Mesothelial cell of epicardium (in vitro differentiated cells): ENCODE measurements at regions not wholly inside any gene's neighbourhood (a gene's known extent, or its start where the extent isn't known, plus 50 kb on each side); places are given as distances from the start of the nearest gene placed in this dataset.
"Not testable (repeated sequence)": the region's sequence is repeated elsewhere in the genome, so short reads cannot be mapped to it uniquely, and the experiment has no call there.

Experiments used
- DNase-seq, 2 experiments: peaks; one replicate each; pipeline ENCODE4 v3.0.0; 2021; ENCODE audit warnings: low spot score in 2 of 2; ENCODE audit not compliant: unreplicated experiment in 2 of 2
- H3K27ac Mint-ChIP-seq: 2 replicates; pipeline ENCODE4 v1.8.0; 2021; ENCODE audit warnings: mixed read lengths
- H3K27me3 Mint-ChIP-seq: 2 replicates; pipeline ENCODE4 v1.8.0; 2021; ENCODE audit warnings: low read depth, mixed read lengths
- H3K36me3 Mint-ChIP-seq: 2 replicates; pipeline ENCODE4 v1.8.0; 2021; ENCODE audit warnings: mixed read lengths
- H3K4me1 Mint-ChIP-seq: 2 replicates; pipeline ENCODE4 v1.8.0; 2021; ENCODE audit warnings: mixed read lengths
- H3K4me3 Mint-ChIP-seq: 2 replicates; pipeline ENCODE4 v1.8.0; 2021; ENCODE audit warnings: mild to moderate bottlenecking, moderate library complexity, mixed read lengths
- H3K9me3 Mint-ChIP-seq: 2 replicates; pipeline ENCODE4 v1.8.0; 2021; ENCODE audit warnings: mixed read lengths
- TF ChIP-seq, protein P1 (sequence below): fragments of 200-600 bp; sonication (generic); IDR thresholded peaks from one replicate; pipeline ENCODE4 v1.5.0; 2021; ENCODE audit warnings: antibody characterized with exemption; ENCODE audit not compliant: unreplicated experiment

GRCh38 chr2:22454826-22455485 is 930.0 kb upstream of the KLHL29 start:
- TF ChIP-seq, protein P1, sequence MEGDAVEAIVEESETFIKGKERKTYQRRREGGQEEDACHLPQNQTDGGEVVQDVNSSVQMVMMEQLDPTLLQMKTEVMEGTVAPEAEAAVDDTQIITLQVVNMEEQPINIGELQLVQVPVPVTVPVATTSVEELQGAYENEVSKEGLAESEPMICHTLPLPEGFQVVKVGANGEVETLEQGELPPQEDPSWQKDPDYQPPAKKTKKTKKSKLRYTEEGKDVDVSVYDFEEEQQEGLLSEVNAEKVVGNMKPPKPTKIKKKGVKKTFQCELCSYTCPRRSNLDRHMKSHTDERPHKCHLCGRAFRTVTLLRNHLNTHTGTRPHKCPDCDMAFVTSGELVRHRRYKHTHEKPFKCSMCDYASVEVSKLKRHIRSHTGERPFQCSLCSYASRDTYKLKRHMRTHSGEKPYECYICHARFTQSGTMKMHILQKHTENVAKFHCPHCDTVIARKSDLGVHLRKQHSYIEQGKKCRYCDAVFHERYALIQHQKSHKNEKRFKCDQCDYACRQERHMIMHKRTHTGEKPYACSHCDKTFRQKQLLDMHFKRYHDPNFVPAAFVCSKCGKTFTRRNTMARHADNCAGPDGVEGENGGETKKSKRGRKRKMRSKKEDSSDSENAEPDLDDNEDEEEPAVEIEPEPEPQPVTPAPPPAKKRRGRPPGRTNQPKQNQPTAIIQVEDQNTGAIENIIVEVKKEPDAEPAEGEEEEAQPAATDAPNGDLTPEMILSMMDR: no peak
- Mint-ChIP-seq H3K9me3 (no peaks in the 10 kb centered on the region), H3K4me3 (no peak overlapping the region), H3K36me3 (no peaks in the 10 kb centered on the region), H3K27me3 (no peaks in the 10 kb centered on the region), H3K27ac (peak overlapping the region; percentile 19), H3K4me1 (peaks cover 30% of the 10 kb centered on the region)
- DNase-seq: no peak

DNA sequence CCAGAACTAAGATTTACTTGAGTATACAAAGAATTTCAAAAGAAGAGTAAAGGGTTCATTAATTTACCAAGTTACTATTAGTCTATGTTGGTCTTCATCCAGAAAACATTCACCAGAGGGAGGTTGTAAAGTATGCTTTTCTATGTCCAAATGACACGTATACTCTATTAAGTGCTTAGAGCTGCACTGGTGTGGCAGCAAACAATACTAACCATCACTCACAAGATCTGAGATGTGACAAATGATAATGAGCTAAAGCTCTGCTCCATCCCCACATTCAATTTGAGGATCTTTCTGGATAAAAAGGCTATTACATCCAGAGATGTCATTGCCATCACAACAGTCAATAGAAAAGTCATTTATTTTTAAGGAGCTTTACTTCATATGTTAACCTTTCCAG is 926.5 kb upstream of the KLHL29 start:
- Mint-ChIP-seq H3K9me3 (no peaks in the 10 kb centered on the region), H3K27ac (no peak overlapping the region), H3K36me3 (no peaks in the 10 kb centered on the region), H3K27me3 (no peaks in the 10 kb centered on the region), H3K4me1 (peaks cover 21% of the 10 kb centered on the region), H3K4me3 (no peak overlapping the region)
- DNase-seq: no peak
- TF ChIP-seq, protein P1: no peak

GRCh38 chr2:22475103-22475502 is 909.9 kb upstream of the KLHL29 start:
- not testable (repeated sequence) for H3K27ac Mint-ChIP-seq, H3K9me3 Mint-ChIP-seq, H3K27me3 Mint-ChIP-seq, H3K4me1 Mint-ChIP-seq, H3K36me3 Mint-ChIP-seq, H3K4me3 Mint-ChIP-seq, DNase-seq

DNA sequence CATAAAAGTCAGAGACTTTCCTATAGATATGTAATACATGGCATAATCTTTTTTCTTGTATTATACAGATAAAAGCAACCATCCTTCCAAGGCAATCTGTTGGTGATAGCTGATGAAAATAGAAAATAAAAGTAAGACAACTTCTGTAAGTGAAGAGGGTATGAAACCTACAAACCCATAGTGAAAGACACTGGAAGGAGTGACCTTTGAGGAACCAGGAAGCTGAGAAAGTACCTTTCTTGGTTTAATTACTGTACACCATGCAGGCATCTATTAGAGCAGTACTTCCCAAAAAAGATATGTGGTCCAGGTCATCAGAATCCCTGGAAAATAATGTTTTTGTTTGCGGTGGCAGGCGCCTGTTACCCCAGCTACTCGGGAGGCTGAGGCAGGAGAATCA is 906.6 kb upstream of the KLHL29 start:
- no peak for DNase-seq

DNA sequence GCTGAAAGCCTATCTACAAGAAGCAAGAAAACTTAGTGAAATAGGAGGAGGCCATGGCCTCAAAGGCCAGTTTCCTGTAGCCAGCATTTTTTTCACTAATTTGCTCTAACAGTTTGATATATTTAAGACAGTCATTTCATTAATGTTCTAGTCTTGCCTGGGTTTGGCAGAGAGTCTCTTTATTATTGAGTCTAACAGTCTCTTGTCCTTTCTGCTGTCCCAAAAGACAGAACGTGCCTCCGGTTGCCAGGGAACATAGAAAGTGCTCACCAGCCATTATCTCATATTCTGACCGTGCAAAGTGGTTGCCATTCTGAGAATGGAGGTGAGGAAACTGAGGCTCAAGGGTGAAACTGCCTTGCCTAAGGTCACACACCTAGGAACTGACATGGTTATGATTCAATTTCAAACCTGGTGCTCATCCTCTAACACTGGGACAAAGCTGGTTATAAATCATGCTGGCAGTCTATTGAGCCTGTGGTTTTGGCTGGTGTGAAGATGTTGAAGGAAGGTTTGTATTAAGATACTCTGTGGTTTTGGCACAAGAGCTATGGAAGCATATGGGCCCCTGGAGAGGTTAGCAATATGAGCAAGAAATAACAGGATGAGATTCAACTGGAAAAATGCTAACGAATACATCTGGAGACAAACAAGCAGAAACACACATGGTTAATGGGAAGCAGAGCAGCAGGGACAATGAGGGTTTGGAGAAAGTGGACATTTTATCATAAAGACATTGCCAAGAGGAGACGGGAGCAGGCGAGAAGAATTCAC is 903.3 kb upstream of the KLHL29 start:
- Mint-ChIP-seq H3K4me1 (peaks cover 8% of the 10 kb centered on the region), H3K27me3 (peaks cover 1% of the 10 kb centered on the region), H3K9me3 (no peaks in the 10 kb centered on the region), H3K27ac (no peak overlapping the region), H3K4me3 (no peak overlapping the region), H3K36me3 (no peaks in the 10 kb centered on the region)
- TF ChIP-seq, protein P1: no peak
- DNase-seq: no peak

More for the DNA sequence above, 906.6 kb upstream of the KLHL29 start:
- Mint-ChIP-seq H3K27me3 (peaks cover 1% of the 10 kb centered on the region), H3K4me1 (peaks cover 3% of the 10 kb centered on the region), H3K9me3 (peaks cover 10% of the 10 kb centered on the region), H3K36me3 (no peaks in the 10 kb centered on the region), H3K27ac (no peak overlapping the region), H3K4me3 (no peak overlapping the region)
- TF ChIP-seq, protein P1: no peak

DNA sequence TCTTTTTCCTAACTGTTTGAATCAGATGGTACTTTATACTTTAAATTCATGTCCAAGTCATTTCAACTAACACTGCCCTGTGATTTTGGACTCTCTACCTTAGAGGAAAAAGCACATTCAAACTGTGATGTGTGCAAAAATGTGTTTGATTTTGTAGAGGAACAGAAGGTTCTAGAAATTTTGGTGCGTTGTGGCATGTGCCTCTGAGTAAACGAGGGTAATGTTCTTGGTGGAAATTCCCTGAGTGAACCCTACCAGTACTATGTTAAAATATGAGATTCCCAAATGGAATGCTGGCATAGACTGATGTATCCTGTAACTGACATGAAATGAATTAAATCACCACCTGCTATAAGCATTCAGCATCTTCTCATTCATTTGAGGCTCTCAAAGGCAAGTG is 901.9 kb upstream of the KLHL29 start:
- no peaks in the 10 kb centered on the region for H3K9me3 Mint-ChIP-seq
- peaks cover 13% of the 10 kb centered on the region for H3K4me1 Mint-ChIP-seq
- H3K27ac Mint-ChIP-seq: no peak overlapping the region
- DNase-seq: no peak
- TF ChIP-seq, protein P1: no peak
- no peak overlapping the region for H3K4me3 Mint-ChIP-seq
- H3K36me3 Mint-ChIP-seq: no peaks in the 10 kb centered on the region
- peaks cover 1% of the 10 kb centered on the region for H3K27me3 Mint-ChIP-seq
